Upper lobe of left lung (tissue), 6 donors: ENCODE measurements at regions not wholly inside any gene's neighbourhood (a gene's known extent, or its start where the extent isn't known, plus 50 kb on each side); places are given as distances from the start of the nearest gene placed in this dataset.

Experiments used
- ATAC-seq, 2 donors: fragments of 200-7000 bp; cut with Tn5 transposase; one replicate each; pipeline ENCODE4 v1.9.1; 2022; ENCODE audit warnings: mild to moderate bottlenecking in 2 of 2, moderate library complexity in 2 of 2; ENCODE audit not compliant: low FRiP score in 2 of 2
- DNase-seq, 2 donors: peaks; one replicate each; pipeline ENCODE4 v3.0.0-alpha.2; 2019 to 2020
- H3K27ac ChIP-seq, 4 donors: fragments of 200-600 bp; sonication (generic); one replicate each; pipeline ENCODE4 v1.5.1; 2016 to 2019
- H3K27me3 ChIP-seq, 4 donors: fragments of 200-600 bp; sonication (generic); one replicate each; pipeline ENCODE4 v1.5.1; 2017 to 2019
- H3K36me3 ChIP-seq, 4 donors: fragments of 200-600 bp; sonication (generic); one replicate each; pipeline ENCODE4 v1.5.1; 2016 to 2019
- H3K4me1 ChIP-seq, 4 donors: fragments of 200-600 bp; sonication (generic); one replicate each; pipeline ENCODE4 v1.5.1; 2018 to 2019
- H3K4me3 ChIP-seq, 4 donors: fragments of 200-600 bp; sonication (generic); one replicate each; pipeline ENCODE4 v1.5.1; 2017 to 2019; ENCODE audit warnings: mild to moderate bottlenecking in 2 of 4, moderate library complexity in 1 of 4
- H3K9me3 ChIP-seq, 4 donors: fragments of 200-600 bp; sonication (generic); one replicate each; pipeline ENCODE4 v1.5.1; 2018 to 2019
- EP300 ChIP-seq, 4 donors: sonication (generic); formaldehyde crosslinking; IDR thresholded peaks; one replicate each; pipeline ENCODE4 v1.5.1; 2017; ENCODE audit warnings: antibody characterized with exemption in 4 of 4, control low read depth in 2 of 4
- POLR2A ChIP-seq, 4 donors: fragments of 450-650 bp; IDR thresholded peaks; one replicate each; pipeline ENCODE4 v1.5.1; 2016 to 2017; ENCODE audit warnings: antibody characterized with exemption in 4 of 4, mild to moderate bottlenecking in 2 of 4
- POLR2AphosphoS5 ChIP-seq, 2 donors: sonication (generic); formaldehyde crosslinking; IDR thresholded peaks; one replicate each; pipeline ENCODE4 v1.5.1; 2017; ENCODE audit warnings: antibody characterized with exemption in 2 of 2
- WGBS, 2 donors: methylation state at CpG; one replicate each; pipeline ENCODE4 v1.1.5; 2017 to 2018; 5-methylcytosine and 5-hydroxymethylcytosine counted together
- TF ChIP-seq, protein P1 (sequence below), 6 experiments: fragments of 450-650 bp in 4 of 6; fragments of 200-600 bp in 2 of 6; sonication (generic) in 2 of 6; IDR thresholded peaks; one replicate each; pipeline ENCODE4 v1.5.1; 2016 to 2019; ENCODE audit warnings: antibody characterized with exemption in 6 of 6
- donor health status: DM: no; HTN: no; CAD: no; lungs with moderate emphysema.
- donor health status: DM: no; HTN: yes; CAD: no; lungs with severe emphysema.

DNA sequence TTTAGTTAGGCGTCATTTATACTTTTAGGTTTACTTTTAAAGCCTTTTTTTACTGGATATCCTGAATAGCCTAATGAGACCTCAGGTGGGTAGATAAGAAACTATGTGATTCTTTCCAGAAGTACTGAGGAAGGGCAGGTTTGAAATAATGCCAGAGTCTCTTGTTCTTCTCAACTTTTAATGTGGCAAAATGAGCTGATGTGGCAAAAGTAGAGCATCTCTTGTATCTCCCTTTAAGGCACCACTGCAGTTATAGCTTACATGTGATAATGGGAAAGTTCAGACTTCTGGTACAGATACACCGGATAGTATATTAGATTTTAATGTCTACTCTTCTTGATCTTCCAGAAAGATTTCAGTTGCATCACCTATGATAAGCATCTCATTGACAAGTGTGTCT is 1124.8 kb downstream of the LRFN5 start:
- Histone ChIP-seq H3K4me3 (no peak overlapping the region), H3K27ac (no peak overlapping the region), H3K36me3 (no peaks in the 10 kb centered on the region), H3K27me3 (no peaks in the 10 kb centered on the region), H3K4me1 (no peaks in the 10 kb centered on the region), H3K9me3 (no peaks in the 10 kb centered on the region)
- WGBS, 2 donors, result 93 to 96% methylated on average over 2 of the region's 2 CpGs
- TF ChIP-seq POLR2AphosphoS5 (IDR thresholded peaks at IDR 0.05) (no peak), EP300 (IDR thresholded peaks at IDR 0.05) (no peak), POLR2A (IDR thresholded peaks at IDR 0.05) (no peak)
- TF ChIP-seq, protein P1, sequence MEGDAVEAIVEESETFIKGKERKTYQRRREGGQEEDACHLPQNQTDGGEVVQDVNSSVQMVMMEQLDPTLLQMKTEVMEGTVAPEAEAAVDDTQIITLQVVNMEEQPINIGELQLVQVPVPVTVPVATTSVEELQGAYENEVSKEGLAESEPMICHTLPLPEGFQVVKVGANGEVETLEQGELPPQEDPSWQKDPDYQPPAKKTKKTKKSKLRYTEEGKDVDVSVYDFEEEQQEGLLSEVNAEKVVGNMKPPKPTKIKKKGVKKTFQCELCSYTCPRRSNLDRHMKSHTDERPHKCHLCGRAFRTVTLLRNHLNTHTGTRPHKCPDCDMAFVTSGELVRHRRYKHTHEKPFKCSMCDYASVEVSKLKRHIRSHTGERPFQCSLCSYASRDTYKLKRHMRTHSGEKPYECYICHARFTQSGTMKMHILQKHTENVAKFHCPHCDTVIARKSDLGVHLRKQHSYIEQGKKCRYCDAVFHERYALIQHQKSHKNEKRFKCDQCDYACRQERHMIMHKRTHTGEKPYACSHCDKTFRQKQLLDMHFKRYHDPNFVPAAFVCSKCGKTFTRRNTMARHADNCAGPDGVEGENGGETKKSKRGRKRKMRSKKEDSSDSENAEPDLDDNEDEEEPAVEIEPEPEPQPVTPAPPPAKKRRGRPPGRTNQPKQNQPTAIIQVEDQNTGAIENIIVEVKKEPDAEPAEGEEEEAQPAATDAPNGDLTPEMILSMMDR (IDR thresholded peaks at IDR 0.05), result no peak
- DNase-seq (no peak), ATAC-seq (no peak)

DNA sequence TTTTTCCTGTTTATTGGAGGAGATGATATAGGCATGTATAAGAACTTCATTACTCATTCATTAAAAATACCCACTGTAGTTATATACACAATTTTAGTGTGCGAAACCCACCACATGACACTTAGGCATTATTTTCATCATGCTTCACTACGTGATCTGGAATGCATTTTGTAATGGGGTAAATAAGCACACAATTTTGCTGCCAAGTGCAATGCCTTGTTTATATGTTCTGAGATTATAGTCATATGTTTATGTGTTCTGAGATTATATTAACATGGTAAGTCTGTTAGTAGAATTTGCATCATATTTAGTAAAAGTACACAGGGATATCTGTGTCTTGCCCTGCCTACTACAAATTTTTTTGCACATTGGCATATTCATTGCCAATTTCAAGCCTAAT is 1123.0 kb downstream of the LRFN5 start:
- Histone ChIP-seq H3K27me3 (no peaks in the 10 kb centered on the region), H3K4me1 (no peaks in the 10 kb centered on the region), H3K36me3 (no peaks in the 10 kb centered on the region), H3K9me3 (no peaks in the 10 kb centered on the region), H3K4me3 (no peak overlapping the region), H3K27ac (no peak overlapping the region)
- TF ChIP-seq EP300 (IDR thresholded peaks at IDR 0.05) (no peak), POLR2AphosphoS5 (IDR thresholded peaks at IDR 0.05) (no peak), POLR2A (IDR thresholded peaks at IDR 0.05) (no peak)
- TF ChIP-seq, protein P1 (IDR thresholded peaks at IDR 0.05), result no peak
- DNase-seq (no peak), ATAC-seq (no peak)
- WGBS, 2 donors, result 80 to 82% methylated on average over 2 of the region's 2 CpGs

DNA sequence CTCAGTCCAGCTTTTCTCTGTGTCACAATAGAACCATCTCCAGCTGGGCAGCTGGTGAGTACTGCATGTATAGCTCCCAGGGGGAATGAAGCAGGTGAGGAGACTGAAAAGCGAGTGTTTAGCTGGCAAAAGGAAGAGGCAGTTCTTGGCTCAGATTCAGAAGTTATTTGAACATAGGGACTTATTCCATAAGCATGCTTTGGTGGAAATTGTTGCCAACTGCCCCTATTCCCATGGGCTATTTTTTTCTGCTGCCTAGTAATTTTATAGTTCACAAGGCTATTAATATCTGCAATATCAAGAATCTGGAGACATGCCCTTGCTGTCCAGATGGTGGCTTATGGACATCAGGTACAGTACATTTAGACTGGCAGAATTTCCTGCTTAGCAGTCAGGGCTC is 1112.7 kb downstream of the LRFN5 start:
- TF ChIP-seq EP300 (IDR thresholded peaks at IDR 0.05) (no peak), POLR2AphosphoS5 (IDR thresholded peaks at IDR 0.05) (no peak), POLR2A (IDR thresholded peaks at IDR 0.05) (no peak)
- TF ChIP-seq, protein P1 (IDR thresholded peaks at IDR 0.05), result no peak
- no peak overlapping the region for H3K27ac ChIP-seq
- no peak for ATAC-seq
- no peaks in the 10 kb centered on the region for H3K9me3 ChIP-seq
- no peak for DNase-seq
- H3K4me3 ChIP-seq, result no peak overlapping the region
- H3K27me3 ChIP-seq, result no peaks in the 10 kb centered on the region
- no peaks in the 10 kb centered on the region for H3K36me3 ChIP-seq
- 47 to 58% methylated on average over 1 of the region's 1 CpG for WGBS, 2 donors
- H3K4me1 ChIP-seq, result no peaks in the 10 kb centered on the region

DNA sequence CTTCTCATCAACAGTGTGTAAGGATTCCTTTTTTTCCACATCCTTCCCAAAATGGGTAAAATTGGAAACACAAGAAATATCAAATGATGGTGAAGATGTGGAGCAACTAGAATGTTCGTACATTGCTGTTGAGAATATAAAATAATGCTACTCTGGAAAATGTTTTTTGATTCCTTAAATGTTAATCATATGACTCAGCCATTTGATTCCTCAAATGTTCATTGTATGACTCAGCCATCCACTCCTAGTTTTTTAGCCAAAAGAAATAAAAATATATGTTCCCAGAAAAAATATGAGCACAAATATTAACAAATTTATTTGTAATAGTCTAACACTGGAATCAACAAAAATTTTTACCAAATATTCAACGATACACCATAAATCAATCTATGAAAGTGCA is 1108.6 kb downstream of the LRFN5 start:
- H3K4me1 ChIP-seq, result no peaks in the 10 kb centered on the region
- no peaks in the 10 kb centered on the region for H3K36me3 ChIP-seq
- ATAC-seq, result no peak
- H3K4me3 ChIP-seq, result no peak overlapping the region
- H3K27ac ChIP-seq, result no peak overlapping the region
- no peak for DNase-seq
- 63 to 86% methylated on average over 2 of the region's 2 CpGs for WGBS, 2 donors
- no peaks in the 10 kb centered on the region for H3K9me3 ChIP-seq
- H3K27me3 ChIP-seq, result no peaks in the 10 kb centered on the region
- TF ChIP-seq, protein P1 (IDR thresholded peaks at IDR 0.05), result no peak
- no peak for TF ChIP-seq POLR2AphosphoS5 (IDR thresholded peaks at IDR 0.05)
- no peak for TF ChIP-seq EP300 (IDR thresholded peaks at IDR 0.05)
- TF ChIP-seq POLR2A (IDR thresholded peaks at IDR 0.05), result no peak

DNA sequence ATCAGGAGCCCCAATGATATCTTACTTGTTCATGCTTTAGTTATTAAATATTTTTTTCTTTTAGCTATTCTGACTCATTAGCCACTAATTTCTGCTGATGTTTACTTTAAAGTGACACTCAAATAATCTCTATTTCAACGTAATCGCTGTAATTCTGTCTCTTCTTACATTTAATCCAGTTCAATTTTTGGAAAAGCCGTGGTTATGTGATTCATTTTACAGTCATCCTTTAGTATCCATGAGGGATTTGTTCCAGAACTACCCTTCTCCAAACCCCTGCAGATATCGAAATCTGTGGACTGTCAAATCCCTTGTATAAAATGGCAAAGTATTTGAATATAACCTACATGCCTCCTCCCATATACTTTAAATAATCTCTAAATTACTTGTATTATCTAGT is 1103.4 kb downstream of the LRFN5 start:
- Histone ChIP-seq H3K27me3 (no peaks in the 10 kb centered on the region), H3K9me3 (no peaks in the 10 kb centered on the region), H3K4me1 (no peaks in the 10 kb centered on the region), H3K27ac (no peak overlapping the region), H3K4me3 (no peak overlapping the region), H3K36me3 (no peaks in the 10 kb centered on the region)
- DNase-seq, result no peak
- TF ChIP-seq EP300 (IDR thresholded peaks at IDR 0.05) (no peak), POLR2A (IDR thresholded peaks at IDR 0.05) (no peak), POLR2AphosphoS5 (IDR thresholded peaks at IDR 0.05) (no peak)
- TF ChIP-seq, protein P1 (IDR thresholded peaks at IDR 0.05), result no peak
- 86 to 89% methylated on average over 4 of the region's 4 CpGs for WGBS, 2 donors
- ATAC-seq, result no peak
